Endometrial microvascular endothelial cells (primary cell): ENCODE measurements at regions not wholly inside any gene's neighbourhood (a gene's known extent, or its start where the extent isn't known, plus 50 kb on each side); places are given as distances from the start of the nearest gene placed in this dataset.

Source experiments
- in situ Hi-C: cut with HindIII; loops from 2 replicates; pipeline ENCODE4 v1.10.0; 2017; ENCODE audit warnings: low sequenced_read_pairs, low pct_unique_long_range_greater_than_20kb; ENCODE audit errors: inconsistent ontology term

GRCh38 chr10:78971094-78971682, 97.6 kb upstream of the ZMIZ1 start:
- in situ Hi-C loops = loop anchor here (25.0 kb wide), 1 partner anchor 91 kb away; the partner anchor contains the start of gene ZMIZ1

DNA sequence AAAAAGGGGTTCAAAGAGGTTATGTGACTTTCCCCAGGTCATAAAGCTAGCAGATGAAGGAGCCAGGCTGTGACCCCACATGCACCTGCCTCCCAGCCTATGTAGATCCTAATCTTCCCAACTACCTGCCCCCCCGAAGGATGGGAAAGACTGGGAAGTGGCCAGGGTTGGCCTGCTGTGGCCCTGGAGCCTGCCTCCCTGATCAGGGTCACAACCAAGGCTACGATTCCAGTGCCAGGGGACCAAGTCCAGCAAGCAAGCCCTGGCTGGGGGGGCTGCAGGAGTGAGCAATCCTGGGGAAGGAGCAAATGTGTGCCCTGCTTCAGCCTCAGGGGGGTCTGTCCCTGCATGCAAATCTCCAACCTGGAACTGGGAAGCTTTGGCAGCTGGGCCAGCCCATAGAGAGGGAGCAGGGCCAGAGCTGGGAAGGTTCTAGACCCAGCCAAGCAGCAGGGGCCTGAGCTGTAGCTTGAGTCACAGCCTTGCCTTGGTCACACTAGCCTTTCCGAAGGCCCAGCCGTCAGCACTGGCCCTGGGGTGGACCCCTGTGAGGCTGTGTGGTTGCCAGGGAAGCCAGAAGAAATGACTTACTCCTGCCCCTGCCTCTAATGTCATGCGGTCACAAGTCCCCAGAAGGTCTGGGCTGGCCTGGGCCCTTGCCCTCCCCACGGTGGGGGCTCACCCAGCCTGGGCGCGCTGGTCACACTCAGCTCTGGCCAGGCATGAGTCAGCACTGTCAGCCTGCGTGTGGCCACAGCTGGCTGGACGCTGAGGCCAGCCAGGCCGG, 96.4 kb upstream of the ZMIZ1 start:
- in situ Hi-C loops = loop anchor here (25.0 kb wide), 1 partner anchor 90 kb away; the partner anchor contains the start of gene ZMIZ1

GRCh38 chr10:78972947-78973900, 95.5 kb upstream of the ZMIZ1 start:
- in situ Hi-C loops = loop anchor here (25.0 kb wide), 1 partner anchor 89 kb away; the partner anchor contains the start of gene ZMIZ1

- in situ Hi-C loops = loop anchor here (25.0 kb wide), 1 partner anchor 88 kb away; the partner anchor contains the start of gene ZMIZ1
Observed at GRCh38 chr10:78973901-78974616, 94.7 kb upstream of the ZMIZ1 start.

DNA sequence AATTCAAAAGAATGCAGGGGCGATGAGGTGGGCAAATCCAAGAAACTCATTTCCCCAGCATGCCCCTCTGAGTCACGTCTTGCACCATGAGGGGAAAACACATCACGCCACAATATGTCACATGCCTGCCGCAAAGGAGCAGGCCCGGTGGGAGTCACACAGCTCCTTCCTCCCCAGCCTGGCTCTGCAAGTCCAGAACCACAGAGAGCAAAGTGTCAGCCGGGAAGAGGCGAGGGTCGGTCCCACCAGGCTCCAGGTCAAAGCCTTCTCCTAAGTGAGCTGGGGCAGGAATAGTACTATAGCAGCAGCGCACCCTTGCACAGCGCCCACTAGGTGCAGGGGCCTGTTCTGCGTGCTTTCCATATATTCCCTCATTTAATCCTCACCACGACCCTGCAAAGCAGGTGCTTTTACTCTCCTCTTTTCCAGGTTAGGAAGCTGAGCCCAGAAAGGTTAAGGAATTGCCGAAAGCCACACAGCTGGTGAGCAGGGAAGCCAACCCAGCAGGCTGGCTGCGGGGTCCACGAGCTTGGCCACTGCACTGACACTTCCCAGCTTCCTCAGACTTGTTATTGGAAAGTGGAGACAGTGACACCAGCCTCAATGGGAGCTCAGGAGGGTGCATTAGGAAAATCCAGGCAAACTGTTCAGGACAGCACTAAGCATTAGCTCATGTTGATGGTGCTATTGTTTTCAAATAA, 94.0 kb upstream of the ZMIZ1 start:
- in situ Hi-C loops = loop anchor here (25.0 kb wide), 1 partner anchor 88 kb away; the partner anchor contains the start of gene ZMIZ1

DNA sequence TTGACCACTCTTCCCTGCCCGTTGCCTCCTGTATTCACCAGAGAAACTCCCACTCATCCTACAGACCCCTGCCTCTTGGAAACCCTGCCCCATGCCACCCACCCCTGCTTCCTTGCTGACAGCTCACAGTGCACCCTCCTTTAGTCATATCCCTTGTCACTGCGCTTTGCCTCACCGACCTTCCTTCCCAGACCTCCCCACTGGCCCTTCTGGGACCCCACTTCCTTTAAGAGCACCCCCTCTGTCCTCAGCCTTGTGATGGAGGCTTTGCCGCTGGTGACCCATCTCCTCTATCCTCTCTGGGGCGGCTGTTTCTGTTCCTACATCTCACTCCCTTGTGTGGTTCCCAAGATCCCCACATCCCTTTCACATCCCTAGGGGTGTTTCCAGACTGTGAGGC, 92.8 kb upstream of the ZMIZ1 start:
- in situ Hi-C loops = no loop called here

GRCh38 chr10:78976825-78977755, 91.7 kb upstream of the ZMIZ1 start:
- in situ Hi-C loops = no loop called here

GRCh38 chr10:78979938-78980337, 88.8 kb upstream of the ZMIZ1 start:
- in situ Hi-C loops = no loop called here

- in situ Hi-C loops = no loop called here
Observed at GRCh38 chr10:78980354-78980753, 88.4 kb upstream of the ZMIZ1 start.

DNA sequence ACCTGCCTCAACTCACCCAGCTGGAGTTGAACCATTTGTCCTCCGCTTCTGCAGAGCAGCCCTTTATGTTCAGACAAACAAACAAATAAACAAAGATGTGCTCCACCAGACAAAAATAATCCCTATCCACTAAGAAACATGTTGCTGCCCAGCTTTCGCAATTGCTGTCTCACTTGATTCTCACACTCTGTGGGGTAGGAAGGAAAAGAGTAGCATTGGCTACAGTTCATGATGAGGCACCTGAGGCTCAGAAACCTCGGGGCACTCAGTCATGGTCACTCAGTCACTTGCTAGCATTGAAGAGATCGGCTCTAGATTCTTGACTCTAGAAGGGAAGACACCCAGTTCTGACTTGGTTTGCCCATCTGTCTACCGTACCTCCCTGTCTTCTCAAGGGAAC, 88.0 kb upstream of the ZMIZ1 start:
- in situ Hi-C loops = no loop called here

- in situ Hi-C loops = no loop called here
Observed at GRCh38 chr10:78981257-78981969, 87.4 kb upstream of the ZMIZ1 start.

DNA sequence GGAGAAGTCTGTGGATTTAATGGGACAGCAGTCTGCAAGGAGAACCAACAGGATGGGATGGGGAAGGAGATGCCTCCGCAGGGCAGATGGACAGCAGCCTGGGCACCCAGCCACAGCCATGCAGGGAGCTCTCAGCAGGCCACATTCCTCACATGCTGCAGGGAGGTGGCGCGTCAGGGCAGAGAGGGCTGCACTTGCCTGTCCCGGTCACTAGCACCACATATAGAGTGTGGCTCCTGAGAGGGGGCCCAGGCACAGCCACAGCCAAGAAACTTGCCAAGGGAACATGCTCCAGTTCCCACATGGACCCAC, 86.8 kb upstream of the ZMIZ1 start:
- in situ Hi-C loops = no loop called here

DNA sequence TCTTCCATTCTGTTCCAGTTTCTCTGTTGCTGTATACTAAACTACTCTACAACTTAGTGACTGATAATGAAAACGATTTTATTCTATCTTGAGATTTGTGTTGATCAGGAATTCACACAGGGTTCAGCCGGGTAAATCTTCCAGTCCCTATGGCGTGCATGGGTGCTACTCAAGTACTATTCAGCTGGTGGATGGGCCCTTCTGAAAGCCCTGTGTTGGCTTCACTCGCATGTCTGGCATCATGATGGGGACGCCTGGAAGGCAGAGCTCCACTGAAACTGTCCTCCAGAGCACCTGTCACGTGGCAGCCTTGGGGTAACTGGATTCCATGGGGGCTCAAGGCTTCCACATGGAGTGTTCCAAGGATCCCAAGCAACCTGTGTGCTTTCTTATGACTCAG, 86.0 kb upstream of the ZMIZ1 start:
- in situ Hi-C loops = no loop called here

DNA sequence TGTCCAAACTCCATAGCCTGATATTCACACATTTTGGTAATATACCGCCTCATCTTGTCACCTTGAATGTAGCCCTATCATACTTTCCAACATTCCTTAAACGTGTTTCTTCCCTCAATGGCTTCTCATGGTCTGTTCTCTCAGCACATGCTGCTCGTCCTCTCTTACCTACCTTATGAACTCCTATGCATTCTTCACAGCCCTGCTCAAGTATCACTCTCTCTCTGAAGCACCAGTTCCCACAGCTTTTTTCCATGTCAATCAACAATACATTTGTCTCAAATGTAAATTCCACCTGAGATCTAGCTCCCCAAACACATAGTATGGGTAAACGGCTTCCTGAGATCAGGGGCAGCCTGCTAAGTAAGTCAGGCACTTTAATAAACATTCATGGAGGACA, 85.2 kb upstream of the ZMIZ1 start:
- in situ Hi-C loops = no loop called here

- in situ Hi-C loops = no loop called here
Observed at GRCh38 chr10:78985973-78986818, 82.6 kb upstream of the ZMIZ1 start.

DNA sequence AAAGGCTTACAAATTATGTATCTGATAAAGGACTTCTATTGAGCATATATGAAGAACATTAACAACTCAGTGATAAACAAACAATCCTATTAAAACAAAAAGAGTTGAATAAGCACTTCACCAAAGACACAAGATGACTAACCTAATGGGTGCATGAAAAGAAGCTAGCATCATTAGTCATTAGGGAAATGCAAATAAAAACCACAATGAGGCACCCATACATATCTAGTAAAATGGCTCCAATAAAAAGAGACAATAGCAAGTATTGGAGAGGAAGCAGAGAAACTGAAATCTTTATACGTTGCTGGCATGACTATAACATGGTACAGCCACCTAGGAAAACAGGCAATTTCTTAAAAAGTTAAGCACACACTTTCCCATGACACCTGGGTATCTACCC, 77.6 kb upstream of the ZMIZ1 start:
- in situ Hi-C loops = no loop called here
